HUES48 (cell line): ENCODE measurements at regions not wholly inside any gene's neighbourhood (a gene's known extent, or its start where the extent isn't known, plus 50 kb on each side); places are given as distances from the start of the nearest gene placed in this dataset.

Experiments
- H3K27ac ChIP-seq: one replicate; pipeline ENCODE4 v1.7.0; 2013; ENCODE audit warnings: low read depth, low read length, inconsistent platforms
- H3K27me3 ChIP-seq: 2 replicates; pipeline ENCODE4 v1.6.1; 2013; ENCODE audit warnings: mild to moderate bottlenecking, low read length; ENCODE audit not compliant: control insufficient read depth, insufficient read depth
- H3K36me3 ChIP-seq: 2 replicates; pipeline ENCODE4 v1.6.1; 2013; ENCODE audit warnings: low read length; ENCODE audit not compliant: control insufficient read depth, insufficient read depth
- H3K4me1 ChIP-seq: 2 replicates; pipeline ENCODE4 v1.6.1; 2013; ENCODE audit warnings: mild to moderate bottlenecking, low read length; ENCODE audit not compliant: control insufficient read depth, insufficient read depth
- H3K4me3 ChIP-seq: 2 replicates; pipeline ENCODE4 v1.5.1; 2013; ENCODE audit warnings: mild to moderate bottlenecking, low read depth, low read length
- H3K9ac ChIP-seq: 2 replicates; pipeline ENCODE4 v1.6.1; 2013; ENCODE audit warnings: mild to moderate bottlenecking, low read depth, low read length, moderate library complexity
- H3K9me3 ChIP-seq: 2 replicates; pipeline ENCODE4 v1.6.1; 2013; ENCODE audit warnings: low read length; ENCODE audit not compliant: control insufficient read depth, insufficient read depth

- Histone ChIP-seq H3K4me1 (0 out of 2 replicates have a peak, but pooled peaks cover 5% of the 10 kb centered on the region), H3K9me3 (peaks cover 5% of the 10 kb centered on the region; the same call in 1 of the 2 replicates), H3K9ac (no peak overlapping the region), H3K36me3 (no peaks in the 10 kb centered on the region), H3K27ac (no peak overlapping the region), H3K4me3 (no peak overlapping the region), H3K27me3 (no peaks in the 10 kb centered on the region)
These were observed 1527.7 kb upstream of the CDH8 start for GRCh38 chr16:63563819-63564505.

GRCh38 chr16:63553980-63554379 lies 1517.7 kb upstream of the CDH8 start:
- Histone ChIP-seq H3K36me3 (no peaks in the 10 kb centered on the region), H3K9ac (no peak overlapping the region), H3K9me3 (no peaks in the 10 kb centered on the region), H3K27me3 (no peaks in the 10 kb centered on the region), H3K4me1 (no peaks in the 10 kb centered on the region), H3K4me3 (no peak overlapping the region), H3K27ac (no peak overlapping the region)

- Histone ChIP-seq H3K4me1 (peaks cover 27% of the 10 kb centered on the region), H3K36me3 (no peaks in the 10 kb centered on the region), H3K9me3 (no peaks in the 10 kb centered on the region), H3K4me3 (no peak overlapping the region), H3K27ac (no peak overlapping the region), H3K27me3 (no peaks in the 10 kb centered on the region), H3K9ac (no peak overlapping the region)
These were observed 1503.0 kb upstream of the CDH8 start for GRCh38 chr16:63539276-63539675.

GRCh38 chr16:63530974-63531373 lies 1494.7 kb upstream of the CDH8 start:
- Histone ChIP-seq H3K36me3 (no peaks in the 10 kb centered on the region), H3K27ac (no peak overlapping the region), H3K4me3 (no peak overlapping the region), H3K27me3 (no peaks in the 10 kb centered on the region), H3K4me1 (peaks cover 18% of the 10 kb centered on the region), H3K9me3 (no peaks in the 10 kb centered on the region), H3K9ac (no peak overlapping the region)

- Histone ChIP-seq H3K9me3 (no peaks in the 10 kb centered on the region; the same call in 1 of the 2 replicates), H3K27ac (no peak overlapping the region), H3K4me3 (no peak overlapping the region), H3K36me3 (no peaks in the 10 kb centered on the region), H3K27me3 (no peaks in the 10 kb centered on the region), H3K9ac (no peak overlapping the region), H3K4me1 (peaks cover 12% of the 10 kb centered on the region)
These were observed 1494.0 kb upstream of the CDH8 start for GRCh38 chr16:63530208-63530607.

GRCh38 chr16:63527404-63527803 lies 1491.2 kb upstream of the CDH8 start:
- Histone ChIP-seq H3K4me3 (no peak overlapping the region), H3K36me3 (no peaks in the 10 kb centered on the region), H3K4me1 (no peaks in the 10 kb centered on the region), H3K9ac (no peak overlapping the region), H3K27me3 (no peaks in the 10 kb centered on the region), H3K9me3 (no peaks in the 10 kb centered on the region; the same call in 1 of the 2 replicates), H3K27ac (no peak overlapping the region)

- Histone ChIP-seq H3K4me1 (no peaks in the 10 kb centered on the region), H3K27me3 (no peaks in the 10 kb centered on the region), H3K9ac (no peak overlapping the region), H3K36me3 (no peaks in the 10 kb centered on the region), H3K9me3 (no peaks in the 10 kb centered on the region), H3K27ac (no peak overlapping the region), H3K4me3 (no peak overlapping the region)
These were observed 1480.2 kb upstream of the CDH8 start for GRCh38 chr16:63516394-63516793.

- no peaks in the 10 kb centered on the region for H3K27me3 ChIP-seq
- no peaks in the 10 kb centered on the region for H3K36me3 ChIP-seq
- no peaks in the 10 kb centered on the region for H3K4me1 ChIP-seq
- H3K9me3 ChIP-seq, result no peaks in the 10 kb centered on the region
- no peak overlapping the region for H3K27ac ChIP-seq
- no peak overlapping the region for H3K9ac ChIP-seq
- H3K4me3 ChIP-seq, result no peak overlapping the region
These were observed 1476.7 kb upstream of the CDH8 start for GRCh38 chr16:63512910-63513309.

- no peaks in the 10 kb centered on the region for H3K36me3 ChIP-seq
- H3K27ac ChIP-seq, result no peak overlapping the region
- no peak overlapping the region for H3K4me3 ChIP-seq
- no peak overlapping the region for H3K9ac ChIP-seq
- H3K4me1 ChIP-seq, result no peaks in the 10 kb centered on the region
- H3K9me3 ChIP-seq, result no peaks in the 10 kb centered on the region
- H3K27me3 ChIP-seq, result no peaks in the 10 kb centered on the region
These were observed 1461.2 kb upstream of the CDH8 start for GRCh38 chr16:63497408-63497807.

GRCh38 chr16:63496282-63496681 lies 1460.0 kb upstream of the CDH8 start:
- no peaks in the 10 kb centered on the region for H3K9me3 ChIP-seq
- H3K9ac ChIP-seq, result no peak overlapping the region
- H3K36me3 ChIP-seq, result no peaks in the 10 kb centered on the region
- no peak overlapping the region for H3K27ac ChIP-seq
- H3K27me3 ChIP-seq, result no peaks in the 10 kb centered on the region
- H3K4me3 ChIP-seq, result no peak overlapping the region
- H3K4me1 ChIP-seq, result no peaks in the 10 kb centered on the region

- Histone ChIP-seq H3K36me3 (no peaks in the 10 kb centered on the region), H3K27me3 (no peaks in the 10 kb centered on the region), H3K4me3 (no peak overlapping the region), H3K9ac (no peak overlapping the region), H3K9me3 (no peaks in the 10 kb centered on the region), H3K27ac (no peak overlapping the region), H3K4me1 (no peaks in the 10 kb centered on the region)
These were observed 1452.7 kb upstream of the CDH8 start for GRCh38 chr16:63488955-63489354.
